Ureter (tissue), 1 donor: ENCODE measurements at regions not wholly inside any gene's neighbourhood (a gene's known extent, or its start where the extent isn't known, plus 50 kb on each side); places are given as distances from the start of the nearest gene placed in this dataset.

Experiments
- DNase-seq: peaks from one replicate; pipeline ENCODE4 v3.0.0-alpha.2; 2020; ENCODE audit warnings: low spot score
- donor health status: DM: yes; HTN: yes; CAD: no.

DNA sequence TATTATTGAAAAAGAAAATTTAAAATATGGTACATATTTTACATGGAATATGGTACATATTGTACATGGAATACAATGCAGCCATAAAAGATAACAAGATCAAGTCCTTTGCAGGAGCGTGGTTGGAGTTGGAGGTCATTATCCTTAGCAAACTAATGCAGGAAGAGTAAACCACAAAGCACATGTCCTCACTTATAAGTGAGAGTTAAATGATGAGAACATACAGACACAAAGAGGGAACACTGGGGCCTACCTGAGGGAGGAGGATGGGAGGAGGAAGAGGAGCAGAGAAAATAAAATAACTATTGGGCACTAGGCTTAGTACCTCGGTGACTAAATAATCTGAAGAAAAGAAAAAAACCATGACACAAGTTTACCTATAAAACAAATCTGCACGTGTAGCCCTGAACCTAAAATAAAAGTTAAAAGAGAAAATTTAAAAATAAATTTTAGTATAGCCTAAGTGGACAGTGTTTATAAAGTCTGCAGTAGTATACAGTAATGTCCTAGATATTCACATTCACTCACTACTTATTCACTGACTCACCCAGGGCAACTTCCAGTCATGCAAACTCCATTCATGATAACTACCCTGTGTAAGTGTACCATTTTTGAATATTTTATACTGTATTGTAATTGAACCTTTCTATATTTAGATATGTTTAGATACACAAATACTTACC, 204.4 kb downstream of the FAM76B start:
- DNase-seq: no peak

DNA sequence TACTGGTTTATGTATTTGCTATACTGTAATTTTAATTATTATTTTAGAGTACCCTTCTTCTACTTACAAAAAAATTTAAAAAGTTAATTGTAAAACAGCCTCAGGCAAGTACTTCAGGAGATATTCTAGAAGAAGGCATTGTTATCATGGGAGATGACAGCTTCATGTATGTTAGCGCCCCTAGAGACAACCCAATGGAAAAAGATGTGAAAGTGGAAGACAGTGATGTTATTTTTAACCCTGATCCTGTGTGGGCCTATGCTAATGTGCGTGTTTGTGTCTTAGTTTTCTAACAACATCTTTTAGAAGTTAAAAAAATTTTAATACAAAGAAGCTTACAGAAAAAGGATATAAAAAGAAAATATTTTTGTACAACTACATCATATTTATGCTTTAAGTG, 205.0 kb downstream of the FAM76B start:
- DNase-seq: no peak

DNA sequence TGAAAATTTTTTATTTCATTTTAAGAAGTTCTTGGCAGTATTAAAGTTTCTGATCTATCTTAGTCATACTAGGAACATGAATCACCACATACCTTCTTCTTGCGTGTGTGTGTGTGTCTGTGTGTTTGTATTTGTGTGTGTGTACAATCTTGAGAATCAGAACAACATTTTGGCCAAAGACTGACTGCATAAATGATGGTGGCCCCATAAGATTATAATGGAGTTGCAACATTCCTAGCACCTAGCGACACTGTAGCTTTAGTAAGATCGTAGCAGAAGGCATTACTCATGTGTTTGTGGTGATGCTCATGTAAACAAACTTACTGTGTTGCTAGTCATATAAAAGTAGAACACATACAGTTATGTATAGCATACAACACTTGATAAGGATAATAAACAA, 205.4 kb downstream of the FAM76B start:
- DNase-seq: no peak

DNA sequence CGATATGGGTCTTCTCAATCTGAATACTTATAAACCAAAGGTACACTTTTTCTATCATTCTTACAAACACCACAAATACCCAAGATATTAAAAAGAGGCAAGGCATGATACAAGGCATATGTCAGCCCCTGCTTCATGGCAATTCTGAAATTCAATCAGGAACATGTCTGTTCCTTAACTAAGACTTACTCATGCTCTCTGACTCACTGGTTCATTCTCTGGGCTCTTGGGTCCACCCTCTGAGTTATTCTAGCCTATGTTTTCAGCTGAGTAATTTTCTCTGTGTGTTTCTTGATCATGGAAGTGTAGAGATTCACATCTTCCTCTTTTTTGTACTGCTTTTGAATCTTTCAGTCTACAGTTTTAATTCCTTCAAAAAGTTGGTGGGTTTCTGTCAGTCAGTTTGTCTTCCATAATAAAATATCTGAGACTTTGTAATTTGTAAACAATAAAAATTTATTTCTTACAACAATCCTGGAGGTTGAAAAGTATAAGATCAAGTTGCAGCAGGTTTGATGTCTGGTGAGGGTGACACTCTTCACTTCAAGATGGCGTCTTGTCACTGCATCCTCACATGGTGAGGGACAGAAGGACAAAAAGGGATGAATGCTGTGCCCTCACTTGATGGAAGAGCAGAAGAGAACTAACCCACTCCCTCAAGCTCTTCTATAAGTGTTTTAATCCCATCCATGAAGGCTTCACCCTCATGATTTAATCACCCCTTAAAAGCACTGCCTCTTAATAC, 211.7 kb downstream of the FAM76B start:
- no peak for DNase-seq

DNA sequence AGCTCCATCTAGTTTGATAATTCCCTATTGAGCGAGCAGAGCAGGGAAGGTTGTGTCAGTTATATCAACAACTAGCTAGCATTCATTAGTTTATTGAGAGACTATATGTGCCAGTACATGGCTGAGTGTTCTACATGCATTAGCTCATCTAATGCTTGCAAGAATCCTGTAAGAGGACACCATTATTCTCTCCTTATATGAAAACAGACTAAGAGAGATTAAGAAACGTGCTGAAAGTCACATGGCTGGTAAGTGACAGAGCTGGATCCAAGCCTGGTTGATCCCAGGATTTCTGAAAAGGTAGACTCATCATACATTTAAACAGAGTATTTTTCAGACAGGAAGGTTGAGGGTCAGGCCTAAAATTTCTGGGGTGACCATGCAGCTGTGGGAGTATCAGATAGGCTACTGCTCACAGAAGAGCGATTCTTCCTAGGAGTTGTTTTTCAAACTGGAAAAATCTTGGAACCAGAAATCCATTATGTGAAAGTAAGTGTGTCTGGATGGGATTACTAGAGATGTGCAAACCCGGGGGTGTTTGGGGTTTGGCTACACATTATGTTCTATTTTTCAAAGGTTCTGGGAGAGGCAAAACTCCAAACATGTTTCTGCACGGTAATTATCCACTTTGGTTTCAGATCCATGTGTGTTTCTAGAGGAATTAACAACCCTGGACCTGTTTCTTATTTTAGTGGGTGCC, 213.3 kb downstream of the FAM76B start:
- DNase-seq: no peak

DNA sequence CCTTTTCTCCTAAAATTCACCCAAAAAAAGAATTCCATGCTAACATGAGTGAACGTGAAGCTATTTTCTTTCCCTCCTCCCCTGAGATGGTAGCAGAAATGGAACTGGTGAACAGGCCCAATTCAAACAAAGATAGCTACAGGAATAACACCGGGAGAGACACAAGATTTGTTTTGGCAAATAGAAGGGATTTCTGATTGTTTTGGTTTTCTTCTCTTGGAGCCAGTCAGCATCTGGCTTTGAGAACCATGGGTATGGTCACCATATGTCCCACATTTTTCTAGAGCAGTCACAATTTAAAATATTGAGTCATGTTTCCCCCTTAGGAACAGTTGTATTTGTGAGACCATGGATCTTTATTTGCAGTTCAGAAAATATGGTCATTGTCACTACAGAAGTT, 214.1 kb downstream of the FAM76B start:
- no peak for DNase-seq

DNA sequence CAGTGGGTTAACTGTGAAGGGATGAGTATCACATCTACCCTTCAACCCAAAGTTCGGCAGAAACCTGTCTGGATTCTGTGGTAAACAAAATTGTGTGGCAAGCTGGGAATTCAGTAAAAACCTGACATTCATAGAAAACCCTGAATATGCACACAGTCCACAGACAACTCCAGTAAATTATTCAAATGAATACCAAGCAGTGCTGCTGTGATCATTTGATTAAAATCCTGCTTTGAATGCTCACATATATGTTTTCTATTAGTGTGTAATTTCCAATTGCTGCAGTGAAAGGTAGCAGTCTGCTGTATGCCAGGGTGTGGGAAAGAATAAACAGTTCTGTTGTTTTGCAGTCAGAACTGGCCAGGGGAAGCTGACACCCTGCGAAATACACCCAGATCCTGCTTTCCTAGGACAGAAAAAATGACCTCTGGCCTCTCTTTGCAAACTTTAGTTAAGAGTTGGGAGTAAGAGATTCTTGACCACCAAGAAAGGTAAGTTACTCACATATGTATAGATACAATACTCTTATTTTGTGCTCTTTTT, 217.8 kb downstream of the FAM76B start:
- no peak for DNase-seq

DNA sequence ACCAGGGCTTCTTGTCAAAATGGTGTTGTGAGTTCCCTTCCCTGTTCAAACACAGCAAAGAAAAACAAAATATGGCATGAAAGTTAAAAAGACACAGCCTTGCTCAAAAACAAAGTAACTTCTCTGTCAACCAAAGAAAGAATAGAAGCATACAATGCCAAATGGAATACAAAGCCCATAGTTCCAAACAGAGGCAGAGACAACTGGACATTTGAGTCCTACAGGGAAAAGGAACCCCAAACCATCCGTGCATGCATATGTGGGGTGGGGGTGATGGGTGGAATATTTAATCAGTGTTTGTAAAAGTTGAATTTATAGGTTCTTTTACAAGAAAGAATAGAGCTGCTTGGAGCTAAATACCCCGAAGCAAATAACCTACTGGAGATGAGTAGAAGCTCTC, 218.7 kb downstream of the FAM76B start:
- no peak for DNase-seq

DNA sequence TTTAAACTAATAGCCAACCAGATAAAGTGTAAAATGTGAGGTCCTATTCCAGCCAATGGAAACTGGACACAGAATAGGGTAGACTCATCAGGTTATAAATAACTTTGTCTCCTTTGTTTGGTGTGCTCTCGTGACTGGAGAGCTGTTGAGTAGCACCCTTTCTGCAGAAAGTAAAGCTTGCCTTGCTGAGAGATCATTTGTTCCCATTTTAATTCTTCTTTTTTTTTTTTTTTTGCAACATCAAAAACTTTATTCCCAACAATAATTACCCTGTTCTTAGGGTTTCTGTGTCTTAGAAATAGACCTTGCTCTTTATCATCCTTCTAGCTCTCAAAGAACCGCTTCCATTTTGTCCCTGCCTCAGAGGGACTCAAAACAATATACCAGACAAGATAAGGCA, 220.4 kb downstream of the FAM76B start:
- DNase-seq: no peak

DNA sequence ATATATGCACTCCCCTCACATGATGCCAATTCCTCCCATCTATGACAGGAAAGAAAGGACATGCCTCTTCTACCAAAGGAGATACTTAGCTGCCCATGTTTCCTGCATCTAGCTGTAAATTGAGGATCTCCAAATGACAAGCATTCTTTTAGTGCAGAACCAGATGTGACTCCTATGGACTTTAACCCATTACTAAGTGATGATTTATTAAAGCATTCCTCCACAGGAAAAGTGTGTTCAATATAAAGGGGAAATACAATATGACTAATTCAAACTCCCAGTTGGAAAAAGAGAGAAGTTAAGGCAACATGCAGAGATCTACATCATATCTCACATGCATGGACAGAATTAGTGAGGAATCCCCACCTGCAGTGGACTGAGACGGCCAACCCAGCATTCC, 221.3 kb downstream of the FAM76B start:
- no peak for DNase-seq

DNA sequence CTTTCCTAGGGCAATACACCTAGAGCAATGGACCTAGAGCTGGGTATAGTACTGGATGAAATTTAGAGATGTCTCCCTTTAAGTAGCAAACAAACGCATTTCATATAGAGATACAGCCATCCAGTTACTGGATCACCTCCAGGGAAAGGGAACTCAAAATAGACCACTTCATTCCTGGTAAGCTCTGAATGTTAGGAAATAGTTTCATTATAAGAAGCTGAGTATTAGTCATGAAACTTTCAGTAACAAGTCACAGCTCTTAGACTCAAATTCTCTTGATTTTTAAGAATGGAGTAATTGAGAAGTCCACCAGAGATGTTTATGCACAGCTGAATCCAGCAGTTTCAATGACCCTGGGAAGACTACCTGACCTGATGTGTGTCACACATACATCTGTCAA, 221.9 kb downstream of the FAM76B start:
- DNase-seq: no peak

DNA sequence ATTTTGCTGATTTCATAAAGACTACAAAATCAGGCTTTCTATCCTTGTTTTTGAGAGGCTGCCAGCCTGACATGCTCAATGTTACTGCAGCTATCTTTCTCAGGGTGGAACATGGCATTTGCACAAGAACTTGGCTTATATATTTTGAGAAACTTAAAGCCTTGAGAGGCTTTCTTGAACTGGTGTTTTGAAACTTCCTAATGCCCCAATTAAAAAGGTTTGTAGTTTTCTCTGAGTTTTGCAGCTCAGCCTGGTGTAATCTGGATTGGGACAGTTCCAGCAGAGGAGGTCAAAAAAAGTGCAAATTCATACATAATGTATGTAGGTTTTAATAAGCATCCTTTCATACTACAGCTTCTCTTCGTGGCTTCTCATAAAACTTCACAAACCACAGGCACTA, 223.4 kb downstream of the FAM76B start:
- no peak for DNase-seq

DNA sequence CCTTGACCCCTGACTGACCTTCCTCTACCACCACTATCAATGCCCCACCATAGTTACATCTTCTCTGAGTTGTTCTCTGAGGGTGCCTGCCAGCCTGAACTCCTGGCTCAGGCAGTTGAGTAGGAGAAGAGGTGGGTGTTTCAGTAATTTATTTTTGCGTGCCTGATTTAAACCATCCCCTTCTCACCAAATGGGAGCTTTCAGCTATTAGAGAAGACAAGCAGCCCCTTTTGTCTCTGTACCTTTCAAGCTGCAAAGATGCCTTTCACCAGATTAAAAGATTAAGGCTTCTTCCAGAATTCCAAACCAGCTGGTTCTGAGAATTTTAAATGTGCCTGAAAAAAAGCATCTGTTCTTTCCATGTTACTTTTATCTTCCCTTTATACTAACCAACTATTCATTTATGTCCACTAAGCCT, 223.8 kb downstream of the FAM76B start:
- no peak for DNase-seq

DNA sequence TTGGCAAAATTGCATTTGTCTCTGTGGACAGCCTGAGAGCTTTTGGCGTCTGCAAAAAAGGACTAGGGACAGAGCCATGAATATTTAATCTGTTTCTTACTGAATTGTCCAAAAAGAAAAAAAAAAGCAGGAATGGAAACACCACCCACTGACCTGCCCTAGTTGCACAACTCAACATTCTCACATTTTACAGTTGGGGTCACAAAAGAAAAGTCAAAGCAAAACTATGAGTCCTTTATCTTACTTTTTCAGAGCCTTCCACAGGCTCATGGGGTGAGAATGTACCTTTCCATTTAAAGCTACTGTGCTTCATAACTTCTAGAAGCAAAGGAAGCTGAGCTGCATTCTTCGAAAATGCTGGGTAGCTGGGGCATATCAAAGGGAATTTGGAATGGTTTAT, 225.7 kb downstream of the FAM76B start:
- DNase-seq: no peak

DNA sequence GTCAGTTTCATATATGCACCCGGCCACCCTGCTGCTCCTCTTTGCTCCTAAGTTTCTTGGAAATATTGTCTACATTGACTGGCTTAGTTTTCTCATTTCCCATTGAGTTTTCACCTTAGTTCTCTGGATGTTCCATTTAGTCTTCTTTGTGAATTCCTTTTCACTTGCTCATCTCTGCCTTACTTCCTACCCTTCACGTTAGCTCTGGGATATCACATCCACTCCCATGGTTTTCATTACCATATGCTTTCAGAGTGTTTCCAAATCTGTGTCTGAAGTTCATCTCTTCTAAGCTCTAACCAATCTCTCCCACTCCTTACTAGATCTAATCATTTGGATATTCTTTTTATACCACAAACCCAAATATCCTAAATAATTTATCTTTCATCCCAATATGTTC, 226.4 kb downstream of the FAM76B start:
- no peak for DNase-seq

DNA sequence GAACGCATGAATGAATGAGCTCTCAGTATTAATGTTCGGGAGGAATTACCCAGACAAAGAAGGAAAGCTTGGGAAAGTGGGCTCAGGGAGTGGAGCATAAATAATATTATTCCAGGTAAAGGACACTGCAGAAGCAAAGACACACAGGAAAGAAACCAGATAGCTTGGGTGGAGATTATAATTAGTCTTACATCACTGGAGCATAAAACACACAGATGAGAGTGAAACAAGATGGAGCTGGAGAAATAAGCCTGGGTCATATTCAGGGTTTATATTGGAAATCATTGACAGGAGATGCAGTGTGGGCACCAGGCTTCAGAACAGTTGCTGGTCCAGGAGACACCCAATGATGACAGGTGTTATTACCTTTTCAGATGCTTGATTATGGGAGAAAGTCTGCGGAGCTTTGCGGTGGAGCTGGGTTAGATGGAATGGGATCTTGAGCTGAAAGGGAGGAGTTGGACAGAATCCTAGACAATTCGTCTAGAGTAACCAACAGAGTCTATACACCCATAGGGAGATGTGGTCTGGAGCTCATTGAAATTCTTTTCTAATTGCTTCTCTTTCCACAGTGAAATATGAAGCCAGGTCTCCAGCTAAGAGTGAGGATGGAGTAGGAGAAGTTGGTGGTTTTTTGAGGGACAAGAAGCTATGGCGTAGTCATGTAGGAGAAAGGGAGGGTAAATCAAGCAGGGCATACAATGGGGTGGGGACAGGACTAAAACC, 227.2 kb downstream of the FAM76B start:
- no peak for DNase-seq

DNA sequence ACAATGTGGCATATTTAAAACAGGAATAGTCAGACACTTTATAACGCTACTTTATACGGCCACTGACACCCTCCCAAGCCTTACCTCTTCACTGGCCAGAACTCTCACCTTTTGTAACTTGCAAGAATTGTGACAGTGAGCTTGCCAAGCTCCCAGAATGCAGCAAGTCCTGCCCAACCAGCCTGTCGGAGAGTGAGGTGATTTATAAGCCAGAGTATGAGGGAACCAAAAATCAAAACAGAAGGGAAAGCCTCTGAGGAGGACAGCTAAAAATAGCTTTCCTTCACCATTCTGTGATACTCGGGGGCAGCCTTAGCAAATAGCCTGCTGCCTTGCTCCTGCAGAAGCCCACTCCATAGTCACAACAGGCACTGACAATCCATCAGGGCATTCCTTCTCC, 229.7 kb downstream of the FAM76B start:
- peak; percentile 64 for DNase-seq

DNA sequence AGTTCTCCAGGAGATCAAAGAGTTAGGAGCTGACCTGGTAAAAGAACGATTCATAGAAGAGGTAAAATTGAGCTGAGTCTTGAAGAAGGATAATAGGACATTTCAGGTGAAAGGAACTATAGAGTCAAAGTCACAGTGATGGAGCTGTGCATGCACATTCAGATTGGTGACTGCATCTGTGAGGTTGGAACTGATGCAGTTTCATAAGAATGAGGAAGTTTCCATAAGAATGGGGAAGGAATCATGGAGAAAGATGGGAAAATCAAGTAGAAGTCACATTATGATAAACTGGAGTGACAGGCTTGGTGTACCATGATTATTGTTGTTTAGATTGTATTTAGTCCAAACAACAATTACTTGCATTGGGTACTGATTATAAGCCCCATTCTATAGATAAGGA, 232.2 kb downstream of the FAM76B start:
- DNase-seq: no peak

DNA sequence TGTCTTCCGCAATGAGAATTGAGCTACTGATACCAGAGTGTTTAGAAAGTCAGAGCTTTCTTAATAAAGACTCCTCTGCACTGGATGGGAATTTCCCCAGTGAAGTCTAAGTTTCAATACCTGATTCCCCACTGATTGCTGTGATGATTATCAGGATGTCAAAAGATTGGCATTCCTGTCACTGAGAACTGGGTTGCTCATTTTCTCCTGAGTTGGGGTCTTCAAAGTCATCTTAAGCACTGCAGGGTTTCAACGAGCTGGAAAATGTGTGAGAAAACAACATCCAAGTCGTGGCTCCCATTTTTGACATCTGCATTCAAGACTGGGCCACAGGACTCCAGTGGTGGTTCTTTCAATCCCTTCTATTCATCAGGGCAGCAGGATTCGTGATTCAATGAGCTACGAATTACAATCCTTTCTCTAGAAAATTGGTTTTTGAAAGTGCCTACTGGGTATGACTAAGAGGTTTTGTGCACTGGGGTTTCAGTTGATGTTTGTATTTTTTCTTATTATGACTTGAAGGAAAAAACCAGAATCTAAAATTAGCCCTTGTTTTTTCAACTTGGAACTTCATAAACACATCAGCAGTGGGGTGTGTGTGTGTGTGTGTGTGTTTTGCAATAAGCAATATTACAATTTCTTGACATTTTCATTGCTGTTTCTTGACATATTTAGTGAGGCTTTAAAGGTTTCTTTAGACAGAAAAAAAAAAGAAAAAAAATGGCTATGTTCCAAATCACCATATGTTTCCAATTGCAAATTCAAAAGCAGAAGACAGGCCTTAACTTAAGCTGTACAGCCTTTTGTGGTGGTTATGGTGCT, 233.0 kb downstream of the FAM76B start:
- DNase-seq: no peak

DNA sequence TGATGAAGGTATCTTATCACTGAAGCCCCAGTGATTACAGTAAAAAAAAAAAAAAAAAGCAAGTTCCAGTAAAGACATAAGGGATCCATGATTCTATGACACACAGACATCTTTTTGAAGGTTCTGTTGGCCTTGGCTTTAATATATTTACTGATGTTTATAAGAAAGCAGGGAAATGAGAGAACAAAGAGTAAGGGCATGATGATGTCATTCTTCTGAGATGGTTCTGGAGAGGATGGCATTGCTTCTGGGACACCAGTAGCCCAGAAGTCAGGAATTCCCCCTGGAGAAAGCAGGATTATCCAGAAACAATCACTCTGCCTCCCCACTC, 233.6 kb downstream of the FAM76B start:
- no peak for DNase-seq

DNA sequence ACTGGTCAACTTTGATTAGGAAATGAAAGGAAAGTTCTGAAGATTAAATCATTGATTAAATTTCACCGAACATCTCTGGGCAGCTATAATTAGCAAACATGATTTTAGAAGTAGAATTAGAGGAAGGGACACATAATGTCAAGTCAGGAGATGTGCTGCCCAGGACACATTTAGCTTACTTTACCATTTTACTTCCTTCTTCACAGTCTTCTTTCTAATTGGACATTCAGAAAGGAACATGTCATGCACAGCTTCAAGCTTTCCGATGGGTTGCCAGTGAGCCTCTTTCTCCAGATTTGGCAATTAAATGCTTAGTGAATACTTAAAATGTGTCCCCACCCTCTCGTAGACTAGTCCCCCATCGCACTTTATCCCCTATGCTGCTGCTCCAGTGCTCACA, 234.7 kb downstream of the FAM76B start:
- DNase-seq: no peak
